Lower leg skin (tissue), 4 donors: ENCODE measurements at regions not wholly inside any gene's neighbourhood (a gene's known extent, or its start where the extent isn't known, plus 50 kb on each side); places are given as distances from the start of the nearest gene placed in this dataset.
"Not testable (repeated sequence)": the region's sequence is repeated elsewhere in the genome, so short reads cannot be mapped to it uniquely, and the experiment has no call there.

Experiments
- DNase-seq, 2 donors: peaks; one replicate each; pipeline ENCODE4 v3.0.0-alpha.2; 2019; ENCODE audit warnings: low spot score in 2 of 2
- H3K4me3 ChIP-seq: fragments of 200-600 bp; sonication (generic); 2 replicates; pipeline ENCODE4 v1.5.1; 2017; ENCODE audit warnings: mild to moderate bottlenecking, low read depth; ENCODE audit not compliant: poor library complexity, severe bottlenecking
- POLR2A ChIP-seq, 2 donors: fragments of 450-650 bp; IDR thresholded peaks; one replicate each; pipeline ENCODE4 v1.6.1; 2016 to 2017; ENCODE audit warnings: antibody characterized with exemption in 2 of 2, mild to moderate bottlenecking in 1 of 2, moderate library complexity in 1 of 2
- WGBS, 2 donors: methylation state at CpG; one replicate each; pipeline ENCODE4 v1.1.5; 2018; 5-methylcytosine and 5-hydroxymethylcytosine counted together
- intact Hi-C: fragments of 100-400 bp; cut with DNase I; formaldehyde crosslinking; loops from one replicate; pipeline ENCODE4 v1.15.0; 2023; ENCODE audit warnings: low total_unique reads
- TF ChIP-seq, protein P1 (sequence below), 3 donors: fragments of 450-650 bp; IDR thresholded peaks; one replicate each; pipeline ENCODE4 v1.5.1; 2016; ENCODE audit warnings: antibody characterized with exemption in 3 of 3, mild to moderate bottlenecking in 3 of 3, moderate library complexity in 2 of 3

DNA sequence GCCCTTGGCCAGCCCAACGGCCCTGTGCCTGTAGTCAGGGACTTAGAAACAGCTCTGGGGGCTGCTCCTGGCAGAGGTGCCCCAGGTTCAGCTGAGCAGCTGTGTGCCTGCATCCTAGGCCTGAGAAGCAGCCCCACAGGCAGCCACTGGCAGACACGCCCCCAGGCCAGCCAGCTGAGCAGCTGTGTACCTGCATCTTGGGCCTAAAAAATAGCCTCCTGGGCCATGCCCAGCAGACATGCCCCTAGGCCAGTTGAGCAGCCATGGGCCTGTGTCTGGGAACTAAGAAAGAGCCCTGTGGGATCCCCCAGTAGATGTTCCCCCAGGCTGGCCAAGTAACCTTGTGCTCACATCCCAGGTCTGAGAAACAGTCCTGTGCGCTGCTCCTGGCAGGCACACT lies 64.0 kb downstream of the TBR1 start:
- no peak for DNase-seq
- intact Hi-C loops: no loop called here
- TF ChIP-seq, protein P1, sequence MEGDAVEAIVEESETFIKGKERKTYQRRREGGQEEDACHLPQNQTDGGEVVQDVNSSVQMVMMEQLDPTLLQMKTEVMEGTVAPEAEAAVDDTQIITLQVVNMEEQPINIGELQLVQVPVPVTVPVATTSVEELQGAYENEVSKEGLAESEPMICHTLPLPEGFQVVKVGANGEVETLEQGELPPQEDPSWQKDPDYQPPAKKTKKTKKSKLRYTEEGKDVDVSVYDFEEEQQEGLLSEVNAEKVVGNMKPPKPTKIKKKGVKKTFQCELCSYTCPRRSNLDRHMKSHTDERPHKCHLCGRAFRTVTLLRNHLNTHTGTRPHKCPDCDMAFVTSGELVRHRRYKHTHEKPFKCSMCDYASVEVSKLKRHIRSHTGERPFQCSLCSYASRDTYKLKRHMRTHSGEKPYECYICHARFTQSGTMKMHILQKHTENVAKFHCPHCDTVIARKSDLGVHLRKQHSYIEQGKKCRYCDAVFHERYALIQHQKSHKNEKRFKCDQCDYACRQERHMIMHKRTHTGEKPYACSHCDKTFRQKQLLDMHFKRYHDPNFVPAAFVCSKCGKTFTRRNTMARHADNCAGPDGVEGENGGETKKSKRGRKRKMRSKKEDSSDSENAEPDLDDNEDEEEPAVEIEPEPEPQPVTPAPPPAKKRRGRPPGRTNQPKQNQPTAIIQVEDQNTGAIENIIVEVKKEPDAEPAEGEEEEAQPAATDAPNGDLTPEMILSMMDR (IDR thresholded peaks at IDR 0.05): no peak
- TF ChIP-seq POLR2A (IDR thresholded peaks at IDR 0.05): no peak
- WGBS, 2 donors: 72 to 80% methylated on average over 2 of the region's 3 CpGs
- no peak overlapping the region for H3K4me3 ChIP-seq

DNA sequence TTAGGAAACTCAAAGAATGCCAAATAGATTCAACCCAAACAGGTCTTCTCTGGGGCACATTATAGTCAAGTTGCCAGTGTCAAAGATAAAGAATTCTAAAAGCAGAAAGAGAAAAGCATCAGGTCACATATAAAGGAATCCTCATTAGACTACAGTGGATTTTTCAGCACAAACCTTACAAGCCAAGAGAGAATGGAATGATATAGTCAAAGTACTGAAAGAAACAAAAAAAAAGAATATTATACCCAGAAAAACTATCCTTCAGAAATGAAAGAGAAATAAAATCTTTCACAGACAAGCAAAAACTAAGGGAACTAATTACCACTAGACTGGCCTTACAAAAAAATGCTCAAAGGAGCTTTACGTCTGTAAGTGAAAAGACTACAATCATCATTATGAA lies 65.5 kb downstream of the TBR1 start:
- no peak for TF ChIP-seq POLR2A (IDR thresholded peaks at IDR 0.05)
- TF ChIP-seq, protein P1 (IDR thresholded peaks at IDR 0.05): no peak
- no peak for DNase-seq
- intact Hi-C loops: loop anchor here (2.0 kb wide), 1 partner anchor 133 kb away; no protein-coding TSS in a partner anchor
- no peak overlapping the region for H3K4me3 ChIP-seq
- WGBS, 2 donors: 93 to 95% methylated on average over 1 of the region's 1 CpG

DNA sequence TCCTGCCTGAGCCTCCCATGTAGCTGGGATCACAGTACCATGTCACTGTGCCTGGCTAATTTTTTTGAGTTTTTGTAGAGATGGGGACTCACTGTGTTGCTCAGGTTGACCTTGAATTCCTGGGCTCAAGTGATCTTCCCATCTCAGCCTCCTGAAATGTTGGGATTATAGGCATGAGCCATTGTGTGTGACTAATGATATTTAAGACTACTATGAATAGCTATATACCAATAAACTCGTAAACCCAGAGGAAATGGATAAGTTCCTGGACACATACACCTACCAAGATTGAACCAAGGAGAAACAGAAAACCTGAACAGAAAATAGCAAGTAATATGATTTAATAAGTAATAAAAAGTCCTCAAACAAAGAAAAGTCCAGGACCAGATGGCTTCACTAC lies 68.0 kb downstream of the TBR1 start:
- intact Hi-C loops: no loop called here
- DNase-seq: no peak
- no peak for TF ChIP-seq POLR2A (IDR thresholded peaks at IDR 0.05)
- TF ChIP-seq, protein P1 (IDR thresholded peaks at IDR 0.05): no peak
- H3K4me3 ChIP-seq: no peak overlapping the region
- WGBS, 2 donors: 69 to 77% methylated on average over 1 of the region's 1 CpG

DNA sequence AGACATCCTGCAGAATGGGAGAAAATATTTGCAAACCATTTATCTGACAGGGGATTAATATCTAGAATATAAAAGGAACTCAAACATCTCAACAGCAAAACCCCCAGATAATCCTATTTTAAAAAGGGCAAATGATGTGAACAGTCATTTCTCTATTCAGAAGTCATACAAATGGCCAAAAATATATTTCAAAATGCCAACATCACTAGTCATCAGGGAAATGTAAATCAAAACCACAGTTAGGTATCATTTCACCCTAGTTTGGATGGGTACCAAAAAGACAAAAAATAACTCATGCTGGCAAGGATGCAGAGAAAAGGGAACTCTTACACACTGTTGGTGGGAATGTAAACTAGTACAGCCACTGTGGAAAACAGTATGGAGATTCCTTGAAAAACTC lies 70.0 kb downstream of the TBR1 start:
- H3K4me3 ChIP-seq: no peak overlapping the region
- no peak for TF ChIP-seq POLR2A (IDR thresholded peaks at IDR 0.05)
- TF ChIP-seq, protein P1 (IDR thresholded peaks at IDR 0.05): no peak
- intact Hi-C loops: no loop called here
- DNase-seq: no peak

DNA sequence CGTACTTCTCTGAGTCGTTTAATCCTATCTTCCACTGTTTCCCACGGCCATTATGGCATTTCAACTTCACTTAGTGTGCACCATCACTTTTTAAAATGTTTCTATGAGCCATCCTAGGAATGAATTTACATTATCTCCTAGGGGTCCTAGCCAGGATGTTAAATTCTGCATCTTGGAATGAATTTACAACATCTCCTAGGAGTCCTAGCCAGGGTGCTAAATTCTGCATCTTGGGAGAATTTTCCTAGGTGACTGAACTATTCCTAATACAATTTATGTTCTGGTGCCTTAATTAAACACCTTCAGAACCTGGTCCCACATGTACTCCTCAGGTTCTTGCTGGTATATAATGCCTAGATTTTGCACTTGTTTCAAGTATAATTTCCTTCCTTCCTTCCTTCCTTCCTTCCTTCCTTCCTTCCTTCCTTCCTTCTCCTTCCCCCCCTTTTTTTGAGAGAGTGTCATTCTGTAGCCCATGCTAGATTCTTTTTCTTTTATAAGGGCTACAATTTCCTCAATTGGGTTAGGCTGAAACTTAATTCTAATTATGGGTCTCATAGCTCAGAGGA lies 72.1 kb downstream of the TBR1 start:
- no peak for DNase-seq
- intact Hi-C loops: no loop called here
- TF ChIP-seq, protein P1 (IDR thresholded peaks at IDR 0.05): no peak
- TF ChIP-seq POLR2A (IDR thresholded peaks at IDR 0.05): no peak
- H3K4me3 ChIP-seq: no peak overlapping the region
- 80 to 84% methylated on average over 3 of the region's 3 CpGs for WGBS, 2 donors

DNA sequence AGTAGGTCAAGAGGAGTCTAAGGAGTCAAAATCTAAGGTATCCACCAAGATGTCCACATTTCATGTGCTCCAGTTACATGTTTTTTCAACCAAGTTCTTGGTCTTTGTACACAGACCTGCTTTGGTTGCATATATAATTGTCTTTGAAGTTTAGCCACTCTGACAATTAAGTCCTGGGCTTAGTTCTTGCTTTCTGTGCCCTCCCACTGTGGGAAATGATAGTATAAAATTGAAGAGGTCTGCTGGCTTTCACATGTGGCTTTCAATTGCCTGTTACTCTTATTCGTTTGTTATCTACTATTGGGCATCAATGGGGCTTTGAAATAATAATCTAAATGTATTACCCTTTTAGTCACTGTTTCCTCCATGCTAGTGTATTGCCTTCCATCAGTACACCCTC lies 72.8 kb downstream of the TBR1 start:
- H3K4me3 ChIP-seq: no peak overlapping the region
- intact Hi-C loops: no loop called here
- no peak for DNase-seq
- TF ChIP-seq, protein P1 (IDR thresholded peaks at IDR 0.05): no peak
- TF ChIP-seq POLR2A (IDR thresholded peaks at IDR 0.05): no peak
- WGBS, 2 donors: 76 to 84% methylated on average over 1 of the region's 1 CpG

DNA sequence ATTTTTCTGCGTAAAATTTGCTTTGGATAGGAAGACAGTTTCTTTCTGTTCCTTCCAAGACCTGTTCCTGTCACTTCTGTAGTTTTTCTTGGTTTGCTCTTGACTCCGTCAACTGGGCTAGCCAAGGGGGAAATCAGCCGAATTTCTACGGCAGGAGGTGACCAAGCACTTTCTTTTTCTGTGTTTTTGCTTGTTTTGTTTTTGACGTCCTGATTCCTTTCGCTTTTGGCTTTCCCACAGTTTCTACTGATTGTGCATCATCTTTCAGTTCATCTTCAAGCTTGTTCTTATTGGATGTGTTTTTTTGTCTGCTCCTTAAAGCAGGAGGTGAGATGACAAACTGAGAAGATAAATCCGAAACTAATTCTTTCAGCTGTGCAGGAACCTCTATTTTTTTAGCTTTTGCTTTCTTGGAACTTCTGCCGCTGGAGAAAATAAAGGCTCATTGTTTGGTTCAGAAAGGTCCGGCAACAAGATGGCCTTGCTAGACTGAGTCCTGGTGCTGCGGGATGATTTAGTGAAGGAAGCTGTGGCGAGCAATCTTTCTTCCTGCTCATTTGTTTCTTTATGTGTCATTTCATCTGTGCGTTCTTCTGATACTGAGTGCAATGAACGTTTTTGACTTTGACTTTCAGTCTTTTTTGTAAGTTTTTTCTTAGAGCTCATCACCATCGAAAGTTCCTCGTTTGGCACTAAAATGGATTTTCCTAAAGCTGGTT lies 85.0 kb downstream of the TBR1 start:
- H3K4me3 ChIP-seq, intact Hi-C loops, DNase-seq: not testable (repeated sequence)
- 78 to 79% methylated on average over 14 to 15 of the region's 15 CpGs for WGBS, 2 donors

DNA sequence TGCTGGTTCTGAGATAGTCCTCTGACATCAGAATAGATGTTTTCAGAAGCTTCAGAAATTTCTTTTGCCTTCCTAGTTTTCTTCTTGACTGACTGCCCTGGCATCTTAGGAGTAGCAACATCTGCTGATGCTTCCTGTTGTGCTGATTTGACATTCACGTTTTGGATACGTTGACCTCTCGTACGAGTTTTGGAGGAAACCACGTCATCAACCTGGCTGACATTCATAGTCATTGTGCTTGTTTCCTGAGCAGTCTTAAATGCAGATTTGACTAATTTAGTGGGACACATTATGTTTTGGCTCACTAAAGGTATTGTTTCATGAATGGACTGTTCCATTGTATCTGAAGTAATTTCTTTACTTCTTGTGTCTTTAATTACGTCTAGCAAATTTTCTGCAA lies 86.2 kb downstream of the TBR1 start:
- H3K4me3 ChIP-seq, intact Hi-C loops, DNase-seq: not testable (repeated sequence)
- 58 to 67% methylated on average over 6 of the region's 6 CpGs for WGBS, 2 donors
